GM18511 (cell line): ENCODE measurements at regions not wholly inside any gene's neighbourhood (a gene's known extent, or its start where the extent isn't known, plus 50 kb on each side); places are given as distances from the start of the nearest gene placed in this dataset.
"Not testable (repeated sequence)": the region's sequence is repeated elsewhere in the genome, so short reads cannot be mapped to it uniquely, and the experiment has no call there.

Source experiments
- ATAC-seq: cut with Tn5 transposase; IDR thresholded peaks from one replicate; pipeline ENCODE4 v1.9.1; 2021; ENCODE audit warnings: mild to moderate bottlenecking, moderate library complexity; ENCODE audit not compliant: unreplicated experiment

DNA sequence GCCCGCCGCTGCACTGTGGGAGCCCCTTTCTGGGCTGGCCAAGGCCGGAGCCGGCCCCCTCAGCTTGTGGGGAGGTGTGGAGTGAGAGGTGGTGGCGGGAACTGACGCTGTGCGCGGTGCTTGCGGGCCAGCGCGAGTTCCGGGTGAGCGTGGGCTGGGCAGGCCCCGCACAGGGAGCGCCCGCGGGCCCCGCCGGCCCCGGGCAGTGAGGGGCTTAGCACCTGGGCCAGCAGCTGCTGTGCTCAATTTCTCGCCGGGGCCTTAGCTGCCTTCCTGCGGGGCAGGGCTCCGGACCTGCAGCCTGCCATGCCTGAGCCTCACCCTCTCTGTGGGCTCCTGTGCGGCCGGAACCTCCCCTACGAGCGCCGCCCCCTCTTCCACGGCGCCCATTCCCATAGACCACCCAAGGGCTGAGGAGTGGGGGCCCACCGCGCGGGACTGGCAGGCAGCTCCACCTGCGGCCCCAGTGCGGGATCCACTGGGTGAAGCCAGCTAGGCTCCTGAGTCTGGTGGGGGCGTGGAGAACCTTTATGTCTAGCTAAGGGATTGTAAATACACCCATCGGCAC is 1062.6 kb downstream of the TDRD15 start:
- not testable (repeated sequence) for ATAC-seq

DNA sequence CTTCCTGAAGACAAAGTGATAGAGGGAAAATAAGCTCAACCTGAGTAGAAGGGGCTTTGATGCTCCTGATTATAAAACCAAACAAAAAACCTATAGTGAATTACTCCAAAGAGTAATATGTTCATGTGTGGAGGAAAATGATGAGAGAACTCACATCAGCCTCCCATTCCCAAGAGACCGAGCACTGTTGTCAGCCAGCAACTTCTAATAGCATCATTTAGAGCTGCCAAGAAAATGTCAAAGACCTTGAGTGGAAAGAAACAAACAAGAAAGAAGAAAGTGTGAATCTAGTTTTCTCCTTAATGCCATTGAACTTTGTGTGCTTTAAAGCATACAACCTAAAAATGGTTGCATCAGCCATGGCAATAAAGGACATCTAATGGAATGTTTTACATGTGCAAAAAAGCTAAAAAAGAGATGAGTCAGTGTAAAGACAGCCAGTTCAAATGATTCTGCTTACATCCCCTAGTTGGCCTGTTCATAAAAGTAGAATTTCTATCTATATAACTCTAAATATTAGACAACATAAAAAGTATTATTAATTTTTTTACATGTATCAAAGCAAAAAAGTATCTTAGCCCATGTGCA is 1066.2 kb downstream of the TDRD15 start:
- ATAC-seq, result no peak

DNA sequence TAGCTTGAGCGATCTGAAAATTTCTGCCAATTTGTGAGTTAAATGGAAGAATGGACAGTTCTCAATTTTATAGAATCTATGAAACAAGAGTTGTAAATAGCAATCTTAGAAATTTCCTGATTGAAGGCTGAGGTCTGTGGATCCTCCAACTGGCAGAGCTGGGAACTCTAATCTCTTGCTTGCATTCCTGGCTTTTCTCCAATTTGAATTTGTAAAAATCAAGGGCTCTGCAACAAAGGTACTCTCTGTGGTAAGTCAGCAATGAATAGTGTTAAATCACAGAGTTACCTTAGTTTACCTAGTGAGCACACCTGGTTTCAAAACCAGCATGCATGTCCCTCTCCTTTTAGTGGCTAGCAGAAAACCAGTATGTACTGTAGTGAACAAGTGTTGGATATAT is 1070.5 kb downstream of the TDRD15 start:
- ATAC-seq, result no peak

DNA sequence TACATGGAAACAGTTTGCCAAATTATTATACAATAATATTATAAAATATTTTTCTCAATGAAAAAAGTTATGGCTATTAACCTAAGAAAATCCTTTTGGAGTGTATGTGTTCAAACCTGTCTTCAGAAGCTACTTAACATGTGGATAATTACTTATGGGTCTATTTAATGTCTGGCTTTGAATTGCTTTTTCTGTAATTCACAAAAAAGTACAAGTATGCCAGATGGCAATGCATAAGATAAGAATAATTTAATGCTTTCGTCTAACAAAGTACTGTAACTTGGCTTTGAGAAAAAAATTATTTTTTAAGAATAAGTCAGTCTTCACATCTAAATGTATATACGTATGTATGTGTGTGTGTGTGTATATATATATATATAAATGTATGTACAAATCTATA is 1073.0 kb downstream of the TDRD15 start:
- ATAC-seq, result no peak

DNA sequence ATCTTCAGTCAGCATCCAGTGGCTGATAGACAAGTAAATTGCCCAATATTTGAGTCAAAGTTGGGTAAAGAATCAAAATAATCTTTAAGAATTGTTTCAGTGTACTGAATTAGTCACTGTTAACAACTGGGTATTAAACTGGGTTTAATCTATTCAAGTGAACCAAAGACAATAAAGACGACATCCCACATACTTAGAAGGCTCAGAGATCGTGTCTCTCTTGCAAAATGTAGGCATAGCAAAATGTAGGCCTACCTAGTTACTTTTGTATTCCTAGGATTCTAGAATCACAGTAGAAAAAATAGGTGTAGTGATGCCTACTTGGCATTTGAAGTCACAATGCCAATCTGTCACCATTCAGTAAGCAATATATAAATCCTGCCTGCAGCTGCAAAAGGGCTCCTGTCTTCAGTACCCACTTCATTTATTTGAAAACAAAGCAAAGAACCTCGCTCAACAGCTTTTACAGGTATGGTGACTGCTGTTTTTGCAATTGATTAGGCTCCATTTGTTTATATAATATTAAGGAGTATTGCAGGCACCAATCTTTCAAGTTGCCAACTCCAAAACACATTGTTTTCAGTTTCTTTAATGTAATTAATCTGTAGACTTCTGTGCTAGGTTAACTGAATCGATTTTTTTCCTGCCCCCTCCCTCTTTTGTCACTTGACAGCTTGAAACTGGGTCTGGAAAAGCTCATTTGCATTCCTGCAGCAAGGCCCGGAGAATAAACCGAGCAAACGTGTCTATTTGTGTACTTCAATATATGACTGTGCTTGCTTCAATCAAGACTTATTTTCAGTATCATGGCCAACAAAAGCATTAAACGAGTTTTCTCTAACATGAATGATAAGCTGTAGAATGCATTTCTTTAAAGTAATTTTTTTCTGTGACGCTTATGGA is 1074.9 kb downstream of the TDRD15 start:
- no peak for ATAC-seq

DNA sequence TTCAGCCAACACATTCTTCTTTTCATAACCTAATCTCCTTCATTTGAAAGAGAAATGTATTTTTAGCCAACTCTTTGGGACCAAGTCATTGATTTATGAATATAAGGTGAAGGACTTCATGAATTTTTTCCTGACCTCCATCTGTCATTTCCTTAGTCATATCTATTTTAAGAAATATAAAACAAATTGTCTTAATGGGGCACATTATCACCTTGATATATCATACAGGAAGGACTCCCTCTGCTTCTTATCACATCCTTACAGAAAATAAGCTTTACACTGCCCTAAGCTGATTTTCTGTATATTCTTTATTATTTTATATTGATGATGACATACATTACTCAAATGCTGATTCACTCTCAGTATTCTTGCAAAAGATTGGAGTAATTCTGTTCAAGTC is 1076.2 kb downstream of the TDRD15 start:
- ATAC-seq, result no peak

DNA sequence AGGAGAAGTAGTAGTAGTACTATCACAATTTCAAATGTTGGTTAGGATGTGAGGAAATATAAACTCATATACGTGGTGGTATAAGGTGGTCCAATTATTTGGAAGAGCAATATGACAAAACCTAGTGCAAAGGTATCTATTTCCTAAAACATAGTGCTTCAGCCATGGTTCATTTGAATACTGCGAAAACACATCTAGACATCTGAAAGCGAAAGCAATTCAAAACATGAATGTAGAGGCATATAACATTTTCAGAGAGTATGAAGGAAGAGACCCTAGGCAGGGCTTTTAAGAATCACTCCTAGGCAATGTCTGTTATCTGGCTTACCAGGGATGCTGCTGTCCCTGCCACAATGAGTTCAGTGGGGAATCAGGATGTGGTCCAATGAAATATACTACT is 1085.8 kb downstream of the TDRD15 start:
- ATAC-seq, result no peak

DNA sequence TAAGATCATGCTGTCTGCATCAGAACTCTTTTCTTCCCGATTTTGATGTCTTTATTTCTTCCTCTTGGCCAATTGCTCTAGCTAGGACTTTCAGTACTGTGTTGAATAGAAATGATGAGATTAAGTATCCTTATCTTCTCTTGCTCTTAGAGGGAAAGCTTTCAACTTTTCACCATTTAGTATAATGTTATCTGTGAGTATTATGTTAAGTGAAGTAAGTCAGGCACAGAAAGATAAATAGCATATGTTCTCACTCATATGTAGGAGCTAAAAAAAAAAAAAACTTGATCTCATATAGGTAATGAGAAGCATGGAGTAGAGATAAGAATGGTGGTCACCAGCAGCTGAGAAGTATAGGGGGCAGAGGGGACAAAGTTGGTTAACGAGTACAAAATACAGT is 1089.5 kb downstream of the TDRD15 start:
- ATAC-seq, result no peak

DNA sequence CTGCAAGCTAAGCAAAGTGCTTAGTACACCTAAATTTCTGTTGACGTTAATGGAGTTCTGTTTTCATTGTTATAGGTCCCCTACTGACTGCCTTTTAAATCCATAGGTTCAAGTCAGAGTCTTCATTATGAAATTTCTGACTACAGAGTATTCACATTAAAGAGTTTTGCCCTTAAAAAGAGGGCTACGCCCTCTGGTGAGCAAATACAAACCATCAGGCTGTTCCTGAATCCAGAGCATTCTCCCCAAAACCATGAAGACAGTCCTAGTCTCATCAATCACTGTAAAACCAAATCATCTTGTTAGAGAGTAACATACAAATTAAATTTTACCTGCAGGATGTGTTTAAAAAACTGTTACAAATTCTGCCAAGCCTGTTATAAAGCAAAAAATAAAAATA is 1091.7 kb downstream of the TDRD15 start:
- no peak for ATAC-seq

DNA sequence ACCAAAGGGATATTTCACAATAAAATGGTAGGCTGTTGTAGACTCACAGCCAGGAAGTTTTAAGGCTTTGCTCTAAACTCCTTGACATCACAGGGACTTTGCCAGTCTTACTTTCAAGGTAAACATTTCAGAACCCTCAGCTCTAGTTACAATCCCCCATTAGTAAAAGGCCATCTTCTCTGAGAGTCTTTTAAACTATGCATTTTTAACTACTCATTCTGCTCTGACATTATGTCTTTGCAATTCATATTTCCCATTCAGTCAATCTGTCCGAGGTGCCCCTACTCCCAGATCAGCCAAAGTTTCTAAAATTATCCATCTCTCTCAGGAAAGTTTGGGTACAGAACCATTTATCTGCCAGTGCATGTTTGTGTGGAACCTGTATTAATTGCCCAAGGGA is 1094.1 kb downstream of the TDRD15 start:
- ATAC-seq, result no peak

DNA sequence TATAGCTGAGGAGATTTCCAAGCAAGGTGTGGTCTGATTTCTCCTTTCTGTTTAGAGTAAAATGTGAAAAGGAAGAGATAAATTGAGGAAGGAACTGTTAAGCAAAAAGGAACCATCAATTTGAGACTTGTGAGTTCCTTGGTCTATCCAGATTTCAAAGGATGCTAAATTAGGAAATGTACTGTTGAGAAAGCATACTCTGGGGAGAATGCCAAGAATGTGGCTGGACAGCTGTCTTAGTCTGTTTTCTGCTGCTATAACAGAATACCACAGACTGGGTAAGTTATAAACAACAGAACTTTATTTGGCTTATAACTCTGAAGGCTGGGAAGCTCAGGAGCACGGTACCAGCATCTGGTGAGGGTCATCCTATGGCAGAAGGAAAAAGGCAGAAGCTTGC is 1097.2 kb downstream of the TDRD15 start:
- ATAC-seq, result no peak

DNA sequence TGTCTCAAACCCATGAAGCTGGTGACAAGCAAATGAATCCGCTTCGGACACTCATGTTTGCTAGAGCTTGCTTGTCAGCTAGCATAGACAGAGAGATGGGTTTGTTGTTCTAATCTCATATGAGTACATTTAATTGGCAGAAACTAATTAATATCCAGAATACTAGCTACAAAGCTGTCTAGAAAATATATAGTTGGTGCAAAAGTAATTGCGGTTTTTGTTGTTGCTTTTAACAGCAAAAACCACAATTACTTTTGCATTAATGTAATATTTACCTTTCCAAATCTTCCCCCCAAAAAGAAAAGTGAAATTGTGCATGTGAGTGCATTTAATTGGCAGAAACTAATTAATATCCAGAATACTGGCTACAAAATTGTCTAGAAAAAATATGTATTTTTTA is 1115.2 kb downstream of the TDRD15 start:
- no peak for ATAC-seq

DNA sequence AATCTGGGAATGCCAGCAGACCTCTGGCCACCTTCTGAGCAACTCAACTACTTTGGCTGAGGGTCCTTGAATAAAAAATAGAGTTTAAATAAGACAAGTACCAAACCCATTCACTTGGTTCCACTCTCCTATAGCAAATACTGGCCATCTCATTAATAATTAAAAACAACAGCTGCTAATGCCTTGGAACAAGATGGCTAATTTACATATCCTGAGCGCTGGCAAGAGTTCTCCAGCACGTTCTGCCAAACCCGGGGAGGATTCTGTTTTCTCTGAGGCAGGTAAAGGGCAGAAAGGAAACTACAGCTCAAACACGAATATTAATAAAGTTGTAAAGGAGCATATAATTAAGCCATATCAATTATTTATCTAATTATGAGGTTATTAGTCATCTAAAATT is 1123.7 kb downstream of the TDRD15 start:
- ATAC-seq, result no peak

DNA sequence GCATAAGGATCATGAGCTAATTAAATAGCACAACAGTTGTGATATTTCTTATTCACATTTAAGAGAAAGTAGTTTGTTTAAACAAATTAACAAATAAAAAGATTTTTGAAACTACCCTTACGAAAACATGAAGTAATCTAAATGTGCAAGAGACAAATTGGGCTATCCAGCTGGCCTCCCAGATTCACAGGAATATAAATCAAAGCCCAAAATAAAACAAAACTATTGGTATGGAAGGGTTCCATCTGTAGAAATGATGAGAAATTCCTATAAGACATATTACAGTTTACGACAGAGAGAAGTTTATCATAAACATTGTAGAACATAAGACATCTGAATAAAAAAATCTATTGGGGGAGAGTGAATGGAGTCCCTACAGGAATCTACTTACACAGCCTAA is 1125.1 kb downstream of the TDRD15 start:
- no peak for ATAC-seq

DNA sequence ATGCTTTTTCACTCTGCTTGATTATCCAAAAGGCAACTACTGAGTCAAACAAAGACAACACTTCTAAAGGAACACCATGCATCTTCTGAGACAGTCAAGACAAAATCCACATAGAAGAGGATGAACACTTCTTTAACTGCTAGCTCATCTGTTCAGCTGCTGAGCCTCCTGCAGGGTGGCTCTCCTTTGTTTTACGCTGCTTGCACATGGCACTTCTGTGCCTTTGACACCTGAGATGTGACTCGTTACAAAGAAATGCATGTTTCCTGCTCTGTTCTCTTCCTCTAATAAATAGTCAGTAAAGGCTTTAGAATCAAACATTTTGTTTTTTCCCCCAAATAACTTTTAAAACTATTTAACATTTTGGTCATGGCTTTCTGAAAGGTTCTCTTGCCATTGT is 1129.4 kb downstream of the TDRD15 start:
- no peak for ATAC-seq

DNA sequence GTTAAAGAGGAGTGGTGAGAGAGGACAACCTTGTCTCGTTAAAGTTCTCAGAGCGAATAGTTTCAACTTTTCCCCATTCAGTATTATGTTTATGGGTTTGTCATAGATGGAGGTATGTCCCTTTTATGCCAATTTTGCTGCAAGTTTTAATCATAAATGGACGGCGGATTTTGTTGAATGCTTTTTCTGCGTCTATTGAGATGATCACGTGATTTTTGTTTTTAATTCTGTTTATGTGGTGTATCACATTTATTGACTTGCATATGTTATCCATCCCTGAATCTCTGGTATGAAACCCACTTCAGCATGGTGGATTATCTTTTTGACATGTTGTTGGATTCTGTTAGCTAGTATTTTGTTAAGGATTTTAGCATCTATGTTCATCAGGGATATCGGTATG is 1123.8 kb upstream of the KLHL29 start:
- no peak for ATAC-seq

DNA sequence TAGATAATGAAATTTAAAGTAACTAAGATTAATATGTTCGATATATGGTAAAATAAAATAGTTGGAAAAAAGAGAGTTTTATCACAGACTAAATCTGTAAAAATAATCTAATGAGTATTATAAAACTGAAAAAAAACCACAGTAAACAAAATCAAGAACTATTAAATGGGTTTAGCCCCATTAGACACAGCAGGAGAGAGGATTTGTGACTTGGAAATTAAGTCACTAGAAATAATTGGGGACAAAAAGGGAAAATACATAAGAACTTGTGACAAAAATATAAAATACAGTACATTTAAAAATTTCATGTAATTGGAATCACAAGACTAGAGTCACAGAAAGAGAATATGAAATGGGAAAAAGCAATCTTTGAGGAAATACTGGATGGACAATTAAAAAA is 1114.6 kb upstream of the KLHL29 start:
- no peak for ATAC-seq

DNA sequence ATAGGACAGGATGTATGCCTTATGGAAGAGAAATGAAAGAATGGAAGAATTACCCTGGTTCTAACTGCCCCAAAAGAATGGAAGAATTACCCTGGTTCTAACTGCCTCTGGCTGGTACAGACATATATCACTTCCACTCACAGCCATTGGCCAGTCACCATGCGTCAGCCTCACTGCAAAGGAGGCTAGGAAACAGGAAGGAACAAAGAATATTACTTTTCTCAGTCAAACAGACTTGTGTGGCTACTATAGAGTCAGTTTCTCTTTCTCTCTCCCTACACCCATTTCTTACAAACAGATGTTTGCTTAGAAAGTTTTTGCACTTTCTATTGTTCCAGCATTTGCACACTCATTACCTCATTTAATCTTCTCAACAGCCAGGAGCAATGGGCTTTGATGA is 1111.1 kb upstream of the KLHL29 start:
- ATAC-seq, result no peak

DNA sequence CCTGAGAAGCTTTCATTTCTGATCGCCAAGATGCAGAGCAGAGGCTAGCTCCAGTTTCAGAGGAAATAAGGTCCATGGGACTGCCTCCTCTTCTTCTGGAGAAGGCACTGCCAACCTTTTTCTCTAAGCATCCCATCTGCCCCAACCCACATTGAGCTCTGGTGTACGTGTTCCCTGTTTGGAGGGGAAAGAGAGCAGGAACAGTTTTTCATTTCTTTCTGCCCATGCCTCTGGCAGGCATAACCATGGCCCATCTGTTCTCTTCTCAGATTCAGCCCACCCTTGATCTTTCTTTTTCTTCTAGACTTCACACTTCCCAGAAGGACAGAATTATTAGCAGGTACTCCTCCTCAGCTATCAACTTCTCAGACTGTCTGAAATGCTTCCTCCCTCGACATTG is 1110.3 kb upstream of the KLHL29 start:
- no peak for ATAC-seq

DNA sequence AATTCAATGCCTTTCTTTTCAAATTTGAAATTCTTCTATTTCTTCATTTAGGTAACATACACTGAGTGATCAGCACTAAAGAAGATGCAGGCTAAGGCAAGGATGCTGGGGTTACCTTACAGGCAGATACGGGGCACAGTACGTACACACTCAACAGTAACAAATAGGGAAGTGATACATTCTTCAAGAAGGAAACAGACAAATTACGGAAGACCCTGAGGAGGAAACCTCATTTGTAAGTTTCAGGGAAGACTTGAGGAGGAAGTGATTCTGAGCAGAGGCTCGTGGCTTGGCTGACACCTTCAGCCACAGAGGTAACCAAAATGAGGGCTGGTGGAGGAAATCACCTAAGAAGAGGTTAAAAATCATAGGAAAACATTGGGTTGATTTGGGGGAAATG is 1108.3 kb upstream of the KLHL29 start:
- ATAC-seq, result no peak

DNA sequence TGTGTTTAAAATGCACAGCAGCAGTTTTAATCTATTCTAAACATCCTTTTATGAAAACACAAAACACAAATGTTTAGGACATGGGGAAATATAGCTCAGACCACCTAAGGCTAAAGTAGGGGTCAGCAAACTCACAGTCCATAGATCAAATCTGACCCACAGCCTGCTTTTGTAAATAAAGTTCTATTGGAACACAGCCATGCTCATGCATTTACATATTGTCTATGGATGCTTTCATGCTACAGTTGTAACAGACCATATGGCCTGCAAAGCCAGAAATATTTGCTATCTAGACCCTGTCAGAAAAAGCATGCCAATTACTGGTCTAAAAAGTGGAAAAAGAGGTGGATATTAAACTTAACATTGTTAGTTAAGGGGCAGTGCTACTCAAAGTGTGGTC is 1105.4 kb upstream of the KLHL29 start:
- ATAC-seq, result no peak

DNA sequence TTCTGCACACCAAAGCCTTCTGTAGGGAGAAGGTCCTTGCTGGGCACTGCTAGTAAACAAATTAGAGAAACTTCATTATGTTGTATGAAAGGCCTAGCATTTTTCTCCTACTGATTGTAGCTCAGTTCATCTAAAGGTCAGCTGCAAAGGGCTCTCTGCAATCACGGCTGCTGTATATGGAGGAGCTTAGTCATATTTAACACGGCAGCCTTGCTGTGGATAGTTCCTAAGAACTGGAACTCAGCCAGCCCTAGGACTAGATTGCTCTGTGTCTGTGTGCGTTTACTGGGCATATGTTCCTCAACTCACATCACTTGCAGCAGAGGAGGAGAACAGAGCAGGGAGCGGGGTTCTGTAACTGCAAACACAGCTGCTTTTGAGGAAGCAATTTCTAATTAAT is 1103.9 kb upstream of the KLHL29 start:
- no peak for ATAC-seq
